GM21576 (cell line): ENCODE measurements at regions not wholly inside any gene's neighbourhood (a gene's known extent, or its start where the extent isn't known, plus 50 kb on each side); places are given as distances from the start of the nearest gene placed in this dataset.
"Not testable (repeated sequence)": the region's sequence is repeated elsewhere in the genome, so short reads cannot be mapped to it uniquely, and the experiment has no call there.

ENCODE experiments used
- ATAC-seq: cut with Tn5 transposase; IDR thresholded peaks from one replicate; pipeline ENCODE4 v1.9.1; 2021; ENCODE audit warnings: mild to moderate bottlenecking, moderate library complexity; ENCODE audit not compliant: unreplicated experiment

DNA sequence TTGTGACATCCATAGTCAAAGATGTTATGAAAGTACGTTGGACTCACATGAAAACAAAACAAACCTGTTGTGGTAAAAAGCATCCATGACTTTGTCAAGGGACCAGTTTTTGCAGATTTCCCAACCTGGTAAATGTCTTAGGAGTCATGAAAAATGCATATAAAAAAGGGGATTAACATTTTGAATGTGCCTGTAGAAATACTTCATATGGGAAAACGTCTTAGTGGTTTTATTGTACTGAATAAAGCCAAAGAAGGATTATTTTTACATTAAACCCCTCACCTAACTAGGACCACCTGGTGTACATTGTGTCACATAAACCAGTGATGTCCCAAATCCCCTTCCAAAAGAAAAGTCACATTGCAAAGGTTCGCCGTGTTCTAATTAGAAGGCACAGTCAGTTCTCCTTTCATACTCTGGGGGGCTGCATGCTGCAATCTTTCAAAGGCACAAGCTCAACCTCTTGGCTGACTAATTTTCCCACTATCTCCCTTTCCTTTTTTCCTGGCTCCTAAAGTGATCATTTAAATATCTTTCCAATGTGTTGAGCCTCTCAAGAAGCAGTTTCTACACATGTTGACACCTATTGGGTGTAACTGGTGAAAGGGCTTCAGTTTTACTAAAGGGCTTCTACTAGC, 119.8 kb upstream of the SPAG17 start:
- no peak for ATAC-seq

DNA sequence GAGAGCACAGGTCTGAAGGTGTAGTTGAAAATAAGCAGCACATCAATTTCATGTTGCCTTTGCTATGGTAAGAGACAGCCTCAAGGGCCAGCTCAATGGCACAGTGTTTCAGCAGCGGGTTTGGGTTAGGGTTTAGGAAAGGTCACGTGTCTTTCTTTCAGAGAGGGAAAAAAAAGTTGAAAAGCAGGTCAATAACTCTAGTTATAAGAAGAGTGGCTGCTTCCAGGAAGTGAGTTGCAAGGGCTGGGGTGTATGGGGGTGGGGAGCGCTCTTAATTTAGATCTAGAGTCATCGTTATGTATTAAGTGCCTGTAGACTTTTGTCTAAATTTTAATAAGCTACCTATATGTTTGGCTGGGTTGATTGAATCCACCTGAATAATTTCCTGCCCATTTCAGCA, 118.5 kb upstream of the SPAG17 start:
- ATAC-seq: no peak

DNA sequence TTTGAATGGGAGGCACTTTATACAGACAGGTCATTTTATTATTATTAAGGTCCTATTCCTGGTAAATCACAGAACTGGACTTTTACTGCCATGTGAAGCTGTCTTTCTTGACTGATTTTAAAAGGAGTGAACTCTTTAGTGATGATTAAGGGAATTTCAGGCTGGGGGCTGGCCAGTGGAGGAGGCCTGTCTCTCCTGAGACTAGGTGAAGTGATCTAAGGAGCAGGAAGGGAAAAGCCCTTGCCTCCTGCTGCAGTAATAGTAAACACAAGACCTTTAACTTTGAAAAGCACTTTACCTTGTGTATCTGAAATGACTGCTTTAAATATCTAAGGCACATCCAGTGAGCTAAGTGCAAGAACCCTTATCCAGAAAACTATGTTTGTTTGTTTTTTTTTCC, 118.0 kb upstream of the SPAG17 start:
- ATAC-seq: no peak

GRCh38 chr1:118302145-118302544, 117.1 kb upstream of the SPAG17 start:
- ATAC-seq: no peak

DNA sequence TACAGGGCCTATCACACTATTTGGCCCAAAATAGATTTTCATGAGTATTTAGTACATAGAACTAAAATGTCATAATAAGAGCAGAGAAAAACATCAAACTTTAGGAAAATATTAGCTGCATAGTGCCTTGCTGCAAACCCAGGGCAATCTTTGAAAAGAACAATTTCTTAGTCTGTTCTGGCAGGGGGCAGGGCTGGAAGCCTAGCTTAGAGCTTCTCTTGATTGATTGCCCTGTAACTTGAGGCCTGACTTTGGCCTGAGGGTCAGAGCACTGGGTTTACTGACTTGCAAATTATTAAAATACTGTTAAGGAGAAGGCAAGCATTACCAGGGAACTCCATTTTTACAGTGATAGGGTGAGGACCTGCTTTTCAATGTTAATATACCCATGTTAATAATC, 115.8 kb upstream of the SPAG17 start:
- ATAC-seq: no peak

- no peak for ATAC-seq
Measured at GRCh38 chr1:118298397-118298796, 113.4 kb upstream of the SPAG17 start.

- ATAC-seq: no peak
Measured at GRCh38 chr1:118297521-118297920, 112.5 kb upstream of the SPAG17 start.

DNA sequence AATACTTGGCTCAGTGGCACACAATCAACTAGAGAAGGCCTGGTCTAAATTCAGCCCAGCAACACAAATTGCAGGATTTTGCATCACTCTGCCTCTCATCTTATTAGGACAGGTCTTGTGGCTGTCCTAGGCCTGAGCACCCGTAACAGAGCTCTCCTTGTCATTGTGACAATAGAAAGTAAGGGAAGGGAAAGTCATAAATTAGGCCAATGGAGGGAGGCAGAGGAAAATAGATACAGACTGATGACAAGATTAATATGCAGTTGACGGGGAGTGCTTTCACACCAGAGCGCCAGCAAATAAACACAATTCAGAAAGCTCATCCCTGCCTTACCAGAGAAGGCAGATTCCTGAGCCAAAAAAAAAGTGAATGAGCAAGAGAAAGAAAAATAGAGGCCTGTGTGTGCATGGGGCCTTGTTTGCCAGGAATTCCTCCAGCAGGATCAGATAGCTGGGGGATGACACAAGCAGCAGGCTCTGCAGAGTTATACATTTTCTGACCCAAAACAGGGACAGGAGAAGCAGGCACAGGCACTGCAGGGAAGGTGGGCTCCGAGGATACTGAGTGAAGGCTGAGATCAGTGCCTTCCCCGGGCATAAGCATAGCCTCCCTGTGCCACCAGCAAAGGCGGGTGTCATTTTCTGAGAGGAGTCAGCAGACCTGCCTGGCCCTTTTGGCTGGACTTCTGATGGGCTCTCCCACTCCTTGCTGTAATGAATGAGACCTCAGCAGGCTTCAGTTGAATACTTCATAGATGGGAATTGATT, 110.0 kb upstream of the SPAG17 start:
- no peak for ATAC-seq

- ATAC-seq: no peak
Measured at GRCh38 chr1:118291661-118292060, 106.6 kb upstream of the SPAG17 start.

- ATAC-seq: no peak
Measured at GRCh38 chr1:118290571-118290970, 105.5 kb upstream of the SPAG17 start.

- ATAC-seq: no peak
Measured at GRCh38 chr1:118290046-118290445, 105.0 kb upstream of the SPAG17 start.

- not testable (repeated sequence) for ATAC-seq
Measured at GRCh38 chr1:118280656-118281055, 95.6 kb upstream of the SPAG17 start.

- no peak for ATAC-seq
Measured at GRCh38 chr1:118275472-118276115, 90.6 kb upstream of the SPAG17 start.

DNA sequence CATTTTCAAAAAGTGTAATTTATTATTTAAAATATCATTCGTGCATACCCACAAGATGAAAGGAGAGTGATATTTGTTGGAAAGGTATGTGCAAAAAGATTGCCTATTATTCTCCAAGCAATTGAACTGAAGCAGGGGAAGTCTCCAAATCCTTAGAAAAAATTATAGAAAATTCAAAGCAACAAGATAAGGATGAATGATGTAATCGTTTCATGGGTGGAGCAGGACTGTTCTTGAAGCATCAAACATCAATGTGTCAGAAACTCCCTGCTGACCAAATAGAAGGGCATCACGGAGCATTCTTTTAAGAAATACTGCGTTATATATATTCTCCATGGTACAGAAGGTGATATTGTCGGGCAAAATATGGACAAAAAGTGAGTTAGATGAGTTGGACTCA, 87.9 kb upstream of the SPAG17 start:
- no peak for ATAC-seq

- no peak for ATAC-seq
Measured at GRCh38 chr1:118271883-118272282, 86.9 kb upstream of the SPAG17 start.

DNA sequence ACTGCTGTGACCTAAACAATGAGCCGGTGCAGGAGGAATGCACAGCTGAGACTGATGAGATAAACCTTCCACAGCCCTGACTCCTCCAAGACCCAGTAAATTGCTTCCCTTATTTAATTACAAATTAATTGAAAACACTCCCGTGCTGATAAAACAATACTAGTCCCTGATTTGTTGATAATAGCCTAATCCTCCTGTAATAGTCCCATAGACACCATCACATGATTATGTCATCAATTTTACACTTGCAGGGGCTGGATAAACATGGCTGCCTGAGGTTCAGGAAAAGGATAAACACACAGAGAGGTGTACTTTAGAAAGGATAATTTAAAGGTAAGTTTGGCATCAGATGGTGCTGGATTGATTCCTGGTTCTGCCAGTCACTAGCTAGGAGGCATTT, 84.6 kb upstream of the SPAG17 start:
- no peak for ATAC-seq

DNA sequence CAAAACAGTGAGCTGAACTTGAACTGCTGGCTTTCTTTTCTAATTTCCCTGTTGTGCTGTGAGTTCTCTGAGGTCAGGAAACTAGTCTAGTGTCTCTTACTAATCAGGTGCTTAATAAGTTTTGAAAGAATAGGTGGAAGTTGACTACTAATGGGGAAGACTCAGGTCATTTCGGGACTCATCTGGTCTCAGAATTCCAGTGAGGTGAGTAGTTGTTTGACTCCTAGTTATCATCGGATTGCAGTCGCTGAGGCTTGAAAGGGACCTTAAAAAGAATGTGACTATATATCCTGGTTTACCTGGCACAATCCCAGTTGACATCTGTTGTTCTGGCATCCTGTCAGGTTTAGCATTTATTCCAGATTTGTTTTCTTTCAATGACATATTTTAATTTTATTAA, 81.4 kb upstream of the SPAG17 start:
- ATAC-seq: no peak

DNA sequence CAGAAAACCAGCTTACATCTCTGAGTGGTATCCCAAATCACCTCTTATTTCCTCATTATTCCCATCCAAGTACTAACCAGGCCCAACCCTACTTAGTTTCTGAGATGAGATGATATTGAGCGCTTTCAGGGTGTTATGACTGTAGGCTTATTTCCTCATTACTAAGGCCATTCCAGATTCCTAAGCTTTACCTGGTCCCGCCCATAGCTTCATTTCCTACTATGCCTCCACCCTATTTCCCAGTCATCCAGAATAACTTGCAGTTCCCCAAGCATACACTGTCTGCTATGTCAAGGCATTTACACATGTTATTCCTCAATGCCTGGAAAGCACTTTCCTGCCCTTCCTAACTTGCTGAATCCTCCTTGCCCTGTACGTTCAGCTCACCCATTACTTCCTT, 79.3 kb upstream of the SPAG17 start:
- ATAC-seq: no peak

DNA sequence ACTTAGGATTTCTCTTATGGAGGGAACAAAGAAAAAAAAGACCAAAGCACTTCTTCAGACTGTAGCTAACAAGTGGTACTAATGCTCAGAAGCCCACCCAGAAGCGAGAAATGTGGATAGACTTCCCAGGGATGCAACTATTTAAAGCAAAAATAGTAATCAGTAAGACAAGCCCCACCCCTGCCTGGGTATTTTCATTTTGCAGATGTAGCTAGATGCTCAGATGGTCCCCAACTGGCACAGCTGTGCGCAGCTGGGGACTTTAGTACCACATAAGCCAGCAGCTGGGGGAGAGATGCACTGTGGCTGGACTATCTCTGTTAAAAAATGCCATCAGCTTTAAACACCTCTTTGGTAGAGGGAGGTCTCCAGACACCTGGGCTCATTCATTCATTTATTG, 77.8 kb upstream of the SPAG17 start:
- no peak for ATAC-seq

DNA sequence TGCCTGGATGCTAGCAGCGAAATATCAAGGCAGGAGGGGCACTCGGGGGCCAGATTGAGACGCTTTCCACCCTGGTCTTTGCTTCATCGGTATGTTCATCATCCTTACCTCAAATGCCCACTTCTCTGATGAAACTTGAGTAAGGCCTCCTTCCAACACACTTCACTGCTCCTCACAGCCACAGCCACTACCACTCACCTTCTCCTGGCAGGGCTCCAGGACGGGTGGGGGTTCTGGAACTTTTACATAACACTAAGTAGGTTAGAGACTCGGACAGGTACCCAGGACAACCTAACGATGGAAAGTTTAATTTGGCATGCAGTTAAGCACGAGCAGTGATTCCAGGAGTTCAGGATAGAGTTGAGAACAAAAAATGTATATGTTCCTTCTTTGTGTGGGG, 73.9 kb upstream of the SPAG17 start:
- no peak for ATAC-seq

DNA sequence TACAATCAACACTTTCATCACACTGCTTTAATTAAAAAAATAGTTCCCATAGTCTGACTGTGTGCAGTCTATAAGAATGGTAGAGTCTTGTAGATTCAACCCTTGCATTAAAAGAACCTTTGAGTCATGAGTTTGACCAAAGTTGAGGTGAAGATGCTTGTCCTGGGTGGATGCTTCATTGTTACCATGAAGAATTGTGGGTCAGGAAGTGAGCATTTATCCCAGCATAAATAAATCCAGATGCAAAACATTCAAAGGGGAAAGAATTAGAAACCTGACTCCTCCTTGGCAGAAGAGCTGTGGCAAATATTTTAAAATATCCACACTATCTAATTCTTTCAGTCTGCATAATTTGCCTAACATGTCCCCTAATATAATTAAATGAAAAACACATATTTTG, 72.9 kb upstream of the SPAG17 start:
- no peak for ATAC-seq
